H1 (cell line): ENCODE measurements at regions not wholly inside any gene's neighbourhood (a gene's known extent, or its start where the extent isn't known, plus 50 kb on each side); places are given as distances from the start of the nearest gene placed in this dataset.

ENCODE experiments used
- ATF3 ChIP-seq: IDR thresholded peaks from 2 replicates; pipeline ENCODE4 v1.6.1; 2011; ENCODE audit warnings: low read depth, mild to moderate bottlenecking, low read length; ENCODE audit not compliant: insufficient read depth
- BCL11A ChIP-seq, 2 experiments: IDR thresholded peaks; one replicate each; pipeline ENCODE4 v1.6.1; 2011; ENCODE audit warnings: low read depth in 2 of 2, low read length in 2 of 2, mild to moderate bottlenecking in 2 of 2
- FOSL1 ChIP-seq: IDR thresholded peaks from 2 replicates; pipeline ENCODE4 v1.6.1; 2011; ENCODE audit warnings: mild to moderate bottlenecking, low read depth, low read length, moderate library complexity; ENCODE audit not compliant: insufficient read depth
- HDAC2 ChIP-seq, 2 experiments: fragments of 300-600 bp in 1 of 2; sonication (generic) in 1 of 2; IDR thresholded peaks; 2 replicates each; pipeline ENCODE4 v1.6.1; 2011 to 2012; ENCODE audit warnings: low read depth in 2 of 2, low read length in 2 of 2, mild to moderate bottlenecking in 2 of 2, moderate library complexity in 2 of 2, borderline replicate concordance in 1 of 2, inconsistent platforms in 1 of 2
- NANOG ChIP-seq: IDR thresholded peaks from 2 replicates; pipeline ENCODE4 v1.6.1; 2011; ENCODE audit warnings: low read length, low read depth, mild to moderate bottlenecking, inconsistent platforms; ENCODE audit not compliant: insufficient read depth, poor library complexity, severe bottlenecking

- TF ChIP-seq ATF3 = no peak
- no peak for TF ChIP-seq FOSL1
- TF ChIP-seq NANOG = no peak
- no peak for TF ChIP-seq BCL11A (IDR thresholded peaks at IDR 0.05; ENCODE audit: low read depth in 2 of 2, low read length in 2 of 2)
- TF ChIP-seq HDAC2 (IDR thresholded peaks at IDR 0.05; ENCODE audit: borderline replicate concordance in 1 of 2, low read depth in 2 of 2, low read length in 2 of 2) = no peak
Observed at GRCh38 chr3:35044190-35044589, 595.1 kb upstream of the ARPP21 start (continued).
